TTC549 (cell line): ENCODE measurements at regions not wholly inside any gene's neighbourhood (a gene's known extent, or its start where the extent isn't known, plus 50 kb on each side); places are given as distances from the start of the nearest gene placed in this dataset.
"Not testable (repeated sequence)": the region's sequence is repeated elsewhere in the genome, so short reads cannot be mapped to it uniquely, and the experiment has no call there.

Experiments
- FAIRE-seq: peaks from 2 replicates; lab custom pipeline; 2012; peaks lifted over from hg19 to GRCh38; lab: Jason Lieb, UNC

DNA sequence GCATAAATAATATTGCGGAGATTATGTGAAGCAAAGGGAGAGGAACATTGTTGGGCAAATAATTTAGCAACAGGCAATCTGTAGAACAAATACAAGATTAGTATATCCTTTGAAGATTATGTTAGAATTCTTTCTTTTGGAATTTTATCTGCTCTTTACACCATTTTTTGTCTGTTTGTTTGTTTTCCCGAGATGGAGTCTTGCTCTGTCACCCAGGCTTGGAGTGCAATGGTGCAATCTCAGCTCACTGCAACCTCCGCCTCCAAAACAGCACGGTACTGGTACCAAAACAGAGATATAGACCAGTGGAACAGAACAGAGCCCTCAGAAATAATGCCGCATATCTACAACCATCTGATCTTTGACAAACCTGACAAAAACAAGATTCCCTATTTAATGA lies 250.3 kb downstream of the FSIP2 start:
- FAIRE-seq = not testable (repeated sequence)

DNA sequence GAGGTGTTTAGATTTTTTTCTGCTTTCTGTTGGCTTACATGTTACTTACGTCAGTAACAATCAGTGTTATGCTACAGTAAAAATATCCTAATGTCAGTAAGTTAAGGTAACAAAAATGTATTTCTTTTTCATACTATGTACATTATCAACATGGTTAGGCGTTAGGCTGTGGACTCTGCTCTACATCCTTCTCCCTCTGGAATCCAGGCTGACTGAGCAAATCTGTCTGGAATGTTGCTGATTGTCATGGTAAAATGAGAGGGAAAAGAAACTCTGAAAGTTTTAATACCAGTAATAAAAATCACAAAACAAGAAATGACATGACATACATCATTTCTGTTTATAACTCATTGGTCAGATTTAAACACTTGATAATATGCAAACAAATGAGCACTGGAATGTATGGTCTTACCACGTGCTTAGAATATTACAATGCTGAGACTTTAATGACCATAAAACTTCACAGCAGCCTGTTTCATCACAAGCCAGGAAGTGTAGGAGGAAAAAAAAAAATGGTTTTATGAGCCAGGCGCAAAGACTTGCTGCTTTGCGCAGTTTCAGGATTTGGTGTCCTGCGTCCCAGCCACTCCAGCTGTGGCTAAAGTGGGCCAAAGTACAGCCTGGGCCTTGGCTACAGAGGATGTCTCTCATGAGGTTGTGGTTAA lies 252.4 kb downstream of the FSIP2 start:
- no peak for FAIRE-seq

DNA sequence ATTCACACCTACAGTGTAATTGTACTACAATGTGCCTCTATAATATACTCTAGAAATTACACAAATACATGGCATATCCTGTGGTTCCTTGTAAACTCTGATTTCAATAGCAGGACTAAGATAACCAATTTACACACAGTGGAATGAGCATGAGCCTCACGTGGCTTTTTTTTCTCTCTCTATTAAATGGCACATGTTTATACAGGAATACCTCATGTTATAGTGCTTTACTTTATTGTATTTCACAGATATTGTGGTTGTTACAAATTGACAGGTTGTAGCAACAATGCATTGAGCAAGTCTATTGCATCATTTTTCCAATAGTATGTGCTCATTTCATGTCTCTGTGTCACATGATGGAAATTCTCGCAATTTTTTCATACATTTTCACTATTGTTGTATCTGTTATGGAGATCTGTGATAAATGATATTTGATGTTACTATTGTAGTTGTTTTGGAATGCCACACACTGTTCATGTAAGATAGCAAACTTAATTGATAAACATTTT lies 260.0 kb downstream of the FSIP2 start:
- FAIRE-seq = no peak

DNA sequence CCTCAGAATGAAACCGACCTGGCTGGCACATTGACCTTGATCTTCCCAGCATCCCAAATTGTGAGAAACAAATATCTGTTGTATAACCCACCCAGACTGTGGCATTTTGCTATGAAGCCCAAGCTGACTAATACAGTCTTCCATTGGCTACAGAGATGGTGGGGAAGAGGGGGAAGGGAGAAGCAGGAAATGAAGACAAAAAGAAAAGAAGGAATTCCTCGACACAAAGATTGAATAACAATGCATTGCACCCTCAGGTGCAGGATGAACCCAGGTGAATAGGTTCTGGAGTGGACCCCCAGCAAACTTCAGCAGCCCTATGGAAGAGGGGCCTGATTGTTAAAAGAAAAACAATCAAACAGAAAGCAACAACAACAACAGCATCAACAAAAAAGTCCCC lies 270.7 kb downstream of the FSIP2 start:
- FAIRE-seq = no peak

DNA sequence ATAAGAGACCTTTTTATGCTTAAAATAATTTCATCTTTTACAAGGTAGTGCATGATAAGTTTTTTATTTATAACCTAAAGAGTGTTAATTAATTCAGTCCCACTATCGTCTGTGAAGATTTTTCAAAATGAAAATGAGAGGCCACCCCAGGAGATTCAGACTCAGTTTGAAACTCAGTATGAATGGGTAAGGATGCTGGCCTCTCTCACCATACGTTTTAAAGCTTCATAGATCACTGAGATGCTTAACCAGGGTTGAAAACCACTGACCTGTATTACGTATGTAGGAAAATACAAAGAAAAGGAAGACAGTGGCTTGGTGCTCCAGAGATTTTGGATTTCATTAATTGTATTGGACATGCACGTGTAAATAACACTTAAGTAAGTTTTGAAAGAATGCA lies 278.7 kb downstream of the FSIP2 start:
- no peak for FAIRE-seq

- no peak for FAIRE-seq
Measured at GRCh38 chr2:186024921-186025320, 286.3 kb downstream of the FSIP2 start.

GRCh38 chr2:186027922-186028321 lies 289.3 kb downstream of the FSIP2 start:
- no peak for FAIRE-seq

DNA sequence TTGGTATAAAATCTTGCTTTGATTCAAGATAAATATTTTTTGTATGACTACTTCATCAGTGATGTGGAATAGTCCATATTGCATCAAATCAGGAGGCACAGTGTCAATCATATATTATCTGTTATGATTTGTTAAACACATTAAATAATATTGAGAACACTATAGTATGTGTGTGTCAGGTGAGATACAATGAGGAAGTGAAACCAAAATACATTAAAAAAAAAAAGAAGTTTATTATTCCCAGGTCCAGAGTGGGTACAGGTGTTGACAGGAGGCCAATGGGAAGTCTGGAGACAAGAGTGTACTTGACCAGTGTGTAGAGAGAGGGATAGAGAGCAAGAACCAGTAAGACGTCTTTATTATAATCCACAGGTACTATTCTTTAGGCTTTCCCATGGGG lies 292.6 kb downstream of the FSIP2 start:
- FAIRE-seq = no peak

GRCh38 chr2:186032102-186032738 lies 293.6 kb downstream of the FSIP2 start:
- no peak for FAIRE-seq

GRCh38 chr2:186032930-186033329 lies 294.3 kb downstream of the FSIP2 start:
- no peak for FAIRE-seq

- FAIRE-seq = no peak
Measured at GRCh38 chr2:186033541-186033940, 294.9 kb downstream of the FSIP2 start.

DNA sequence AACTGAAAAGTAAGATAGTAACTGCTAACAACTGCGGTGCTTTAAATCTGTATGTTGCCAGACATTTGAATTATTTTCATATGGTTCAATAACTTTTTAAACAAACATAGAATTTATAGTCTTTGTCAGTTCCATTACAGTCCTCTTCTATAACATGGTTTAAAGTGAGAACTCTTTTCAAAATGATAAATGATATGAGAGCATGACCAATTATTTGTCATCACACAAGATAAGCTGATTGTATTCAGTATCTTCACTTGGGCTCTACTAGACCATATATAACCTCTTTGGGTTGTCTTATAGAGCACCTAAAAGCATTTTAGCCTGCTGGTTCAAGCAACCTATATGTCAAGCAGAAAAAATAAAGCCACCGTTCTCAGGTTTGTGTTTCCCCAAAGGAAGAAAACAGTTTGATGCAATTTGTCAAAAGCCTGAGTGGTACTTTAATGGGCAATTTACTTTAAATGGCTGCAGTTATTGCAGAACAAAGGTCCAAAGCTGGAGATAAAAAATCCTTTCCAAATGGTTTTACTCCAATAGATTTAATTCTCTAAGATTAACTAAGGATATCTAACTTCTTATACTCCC lies 298.4 kb downstream of the FSIP2 start:
- no peak for FAIRE-seq

DNA sequence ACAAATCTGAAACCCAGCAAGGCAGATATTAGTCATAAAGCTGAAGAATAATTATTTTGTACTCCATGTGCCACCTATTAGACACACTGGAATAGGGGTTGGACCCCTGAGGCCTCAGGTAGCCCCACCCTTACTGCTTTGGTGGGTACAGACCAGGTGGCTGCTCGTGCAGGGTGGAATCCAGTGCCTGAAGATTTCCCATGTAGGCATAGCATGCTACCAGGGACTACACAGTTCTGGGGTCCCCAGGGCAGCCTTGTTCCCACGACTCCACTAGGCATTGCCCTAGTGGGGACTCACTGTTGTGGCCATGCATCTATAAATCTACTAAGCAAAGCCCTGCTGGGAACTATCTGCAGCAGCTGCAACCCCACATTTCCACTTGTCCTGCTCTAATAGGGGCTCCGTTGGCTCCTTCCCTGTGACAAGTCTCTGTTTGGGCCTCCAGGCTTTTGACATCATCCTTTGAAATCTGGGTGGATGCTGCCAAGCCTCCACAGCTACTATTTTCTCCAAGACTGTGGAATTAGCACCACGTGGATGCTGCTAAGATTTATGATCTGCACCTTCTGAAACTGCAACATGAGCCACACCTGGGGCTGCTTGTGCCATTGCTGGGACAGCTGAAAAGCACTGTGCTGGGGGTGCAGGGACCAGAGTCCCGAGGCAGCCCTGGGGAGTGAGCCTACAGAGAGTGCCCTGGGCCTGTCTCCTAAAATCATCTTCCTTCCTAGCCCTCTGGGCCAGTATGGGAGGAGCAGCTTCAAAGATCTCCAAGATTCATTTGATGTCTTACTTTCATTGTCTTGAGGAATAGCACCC lies 303.8 kb downstream of the FSIP2 start:
- FAIRE-seq = no peak

DNA sequence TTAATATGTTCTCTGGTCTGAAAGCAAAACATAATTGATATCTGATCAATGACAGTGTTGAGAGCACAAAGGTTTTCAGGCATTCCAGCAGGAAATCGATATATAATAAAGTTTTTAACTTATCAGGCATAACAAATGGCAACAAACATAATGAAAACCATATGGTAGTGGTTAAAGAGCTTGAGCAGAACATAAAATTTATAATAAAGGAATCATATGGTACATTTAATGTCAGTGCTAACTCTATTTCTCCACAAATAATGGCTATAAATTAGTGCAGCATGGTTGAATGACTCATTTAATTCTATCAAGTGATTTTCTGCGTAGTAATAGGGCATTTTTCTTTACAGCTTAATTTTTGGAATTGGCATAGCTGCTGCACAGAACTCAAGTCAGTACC lies 306.2 kb downstream of the FSIP2 start:
- FAIRE-seq = no peak

- no peak for FAIRE-seq
Measured at GRCh38 chr2:186052930-186053329, 314.3 kb downstream of the FSIP2 start.

DNA sequence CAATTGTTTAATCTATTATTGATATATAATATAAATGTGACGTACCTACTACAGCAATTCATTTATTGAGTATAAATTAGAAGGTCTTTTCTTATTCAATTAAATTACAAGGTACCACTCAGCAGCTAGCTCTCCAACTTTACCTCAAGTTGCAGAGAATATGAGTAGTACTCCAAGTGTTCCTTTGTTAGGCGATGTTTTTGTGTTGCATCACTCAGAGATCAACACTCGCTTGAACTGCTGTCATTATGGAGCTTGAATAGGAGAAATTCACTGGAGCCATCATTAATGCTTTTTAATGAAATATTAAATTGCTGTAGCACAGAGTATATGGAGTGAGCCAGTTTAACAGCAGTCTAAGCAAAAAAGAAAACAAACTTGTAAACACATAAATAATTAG lies 320.0 kb downstream of the FSIP2 start:
- no peak for FAIRE-seq

DNA sequence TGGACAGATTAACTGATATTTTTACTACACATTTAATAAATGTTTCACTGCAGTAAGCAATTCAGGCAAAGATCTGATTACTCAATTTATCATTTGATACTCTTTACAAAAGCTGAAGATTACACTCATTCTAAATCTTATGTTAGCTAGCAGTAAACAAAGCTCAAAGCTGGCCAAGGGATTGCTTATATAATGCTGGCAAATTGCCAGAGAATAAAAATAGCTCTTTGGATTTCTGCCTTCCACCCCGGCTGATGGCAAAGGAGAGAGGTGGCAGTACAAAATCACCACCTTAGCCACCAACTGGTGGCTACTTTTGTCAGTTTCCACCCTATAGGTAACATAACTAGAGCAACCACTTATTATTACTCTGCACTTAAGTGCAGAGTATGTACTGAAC lies 320.5 kb downstream of the FSIP2 start:
- no peak for FAIRE-seq

DNA sequence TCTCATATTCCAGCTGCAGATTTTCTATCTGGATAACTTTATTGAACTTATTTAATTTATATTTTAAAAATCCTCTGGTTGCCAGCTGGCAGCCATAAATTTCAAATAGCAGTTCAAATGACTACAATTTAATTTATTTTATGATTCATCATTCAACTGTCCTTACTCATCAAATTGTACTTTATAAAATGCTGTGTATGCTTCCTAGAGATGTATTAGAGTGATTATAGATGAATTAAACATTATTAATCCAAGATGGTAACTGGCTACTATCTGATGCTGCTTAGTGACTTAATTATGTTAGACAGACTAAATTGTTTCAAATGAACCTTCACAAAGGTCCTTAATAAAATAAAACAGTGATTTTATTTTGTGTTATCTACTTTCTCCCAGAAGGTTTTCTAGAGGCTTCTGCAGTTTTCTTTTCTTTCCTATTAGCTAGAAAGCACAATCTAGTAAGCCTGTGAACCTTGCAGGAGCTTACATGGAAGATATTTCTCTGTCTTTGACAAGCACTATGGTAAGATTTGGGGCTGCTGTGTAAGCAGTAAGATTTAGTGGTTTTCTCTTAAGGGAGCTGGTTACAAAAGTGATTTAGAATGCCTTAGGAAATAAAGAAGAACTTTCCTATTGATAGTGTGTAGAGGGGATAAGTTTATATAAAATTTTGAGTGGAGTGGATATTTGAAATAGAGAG lies 322.3 kb downstream of the FSIP2 start:
- FAIRE-seq = no peak

- no peak for FAIRE-seq
Measured at GRCh38 chr2:186064507-186064906, 325.9 kb downstream of the FSIP2 start.

GRCh38 chr2:186065491-186065890 lies 326.9 kb downstream of the FSIP2 start:
- FAIRE-seq = no peak

DNA sequence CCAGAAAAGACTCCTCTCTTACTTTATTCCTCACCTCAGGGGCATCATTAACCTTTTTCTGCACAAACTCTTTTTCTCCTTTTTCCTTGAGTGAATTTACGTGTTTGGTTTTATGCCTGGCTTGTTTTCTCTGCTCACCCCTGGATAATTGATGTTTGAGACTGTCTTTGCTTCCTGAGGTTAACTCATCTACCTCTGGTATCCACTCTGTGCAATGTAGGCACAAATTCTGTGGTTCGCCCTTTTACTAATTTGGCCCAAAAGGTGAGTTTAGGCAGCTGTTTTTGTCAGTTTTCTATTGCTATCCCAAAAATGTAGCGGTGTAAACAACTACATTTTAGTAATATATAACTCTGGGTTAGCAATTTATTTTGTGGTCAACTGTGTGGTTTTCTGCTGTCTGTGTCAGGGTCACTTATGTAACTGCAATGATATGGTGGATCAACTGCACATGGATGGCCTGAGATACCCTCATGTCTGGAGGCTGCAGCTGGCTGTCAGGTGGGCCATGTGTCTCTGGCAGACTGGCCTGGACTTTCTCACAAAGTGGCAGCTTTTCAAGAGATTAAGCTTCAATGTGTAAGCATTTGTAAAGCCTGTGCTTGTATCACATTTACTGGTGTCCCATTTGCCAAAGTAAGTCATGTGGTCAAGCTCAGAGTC lies 329.7 kb downstream of the FSIP2 start:
- FAIRE-seq = no peak

GRCh38 chr2:186069676-186070075 lies 331.1 kb downstream of the FSIP2 start:
- no peak for FAIRE-seq
